Rectal smooth muscle tissue (tissue), 1 donor: ENCODE measurements at regions not wholly inside any gene's neighbourhood (a gene's known extent, or its start where the extent isn't known, plus 50 kb on each side); places are given as distances from the start of the nearest gene placed in this dataset.

Source experiments
- H3K27ac ChIP-seq: one replicate; pipeline ENCODE4 v1.7.0; 2013; ENCODE audit warnings: low read depth, low read length, inconsistent platforms
- H3K27me3 ChIP-seq: one replicate; pipeline ENCODE4 v1.7.0; 2013; ENCODE audit warnings: low read length; ENCODE audit not compliant: control insufficient read depth, insufficient read depth
- H3K36me3 ChIP-seq: one replicate; pipeline ENCODE4 v1.7.0; 2013; ENCODE audit warnings: low read length; ENCODE audit not compliant: control insufficient read depth, insufficient read depth
- H3K4me1 ChIP-seq: one replicate; pipeline ENCODE4 v1.7.0; 2013; ENCODE audit warnings: low read length; ENCODE audit not compliant: control insufficient read depth, insufficient read depth
- H3K4me3 ChIP-seq: one replicate; pipeline ENCODE4 v1.7.0; 2013; ENCODE audit warnings: low read length
- H3K9ac ChIP-seq: one replicate; pipeline ENCODE4 v1.7.0; 2013; ENCODE audit warnings: low read length

DNA sequence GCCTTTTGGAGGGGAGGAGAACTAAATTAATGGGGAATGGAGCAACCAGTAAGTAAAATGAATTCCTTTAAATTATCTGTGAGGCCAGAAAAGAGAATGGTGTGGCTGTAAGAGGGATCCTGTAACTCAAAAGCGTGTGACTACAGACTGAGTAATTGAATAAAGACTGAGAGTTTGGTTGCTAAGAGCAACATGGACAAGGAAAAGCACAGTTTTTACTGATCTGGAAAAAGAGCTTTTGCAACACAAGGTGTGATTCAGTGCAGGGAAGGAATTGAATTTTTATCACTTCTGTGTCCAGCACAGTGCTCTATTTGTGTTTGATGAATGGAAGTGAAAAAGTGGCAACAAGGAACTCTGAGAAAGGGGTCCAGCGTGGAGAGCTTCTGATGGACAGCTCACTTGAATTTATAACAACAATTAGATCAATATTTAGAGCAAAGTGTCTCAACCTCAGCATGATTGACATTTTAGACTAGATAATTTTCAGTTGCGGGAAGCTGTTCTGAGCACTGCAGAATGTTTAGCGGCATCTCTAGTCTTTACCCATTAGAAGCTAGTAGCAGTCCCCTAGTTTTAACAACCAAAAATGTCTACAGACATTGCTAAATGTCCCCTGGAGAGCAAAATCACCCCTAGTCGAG, 202.8 kb upstream of the BDNF start:
- no peaks in the 10 kb centered on the region for H3K27me3 ChIP-seq
- no peak overlapping the region for H3K27ac ChIP-seq
- H3K36me3 ChIP-seq: no peaks in the 10 kb centered on the region
- no peak overlapping the region for H3K4me3 ChIP-seq
- H3K4me1 ChIP-seq: no peaks in the 10 kb centered on the region
- H3K9ac ChIP-seq: no peak overlapping the region

DNA sequence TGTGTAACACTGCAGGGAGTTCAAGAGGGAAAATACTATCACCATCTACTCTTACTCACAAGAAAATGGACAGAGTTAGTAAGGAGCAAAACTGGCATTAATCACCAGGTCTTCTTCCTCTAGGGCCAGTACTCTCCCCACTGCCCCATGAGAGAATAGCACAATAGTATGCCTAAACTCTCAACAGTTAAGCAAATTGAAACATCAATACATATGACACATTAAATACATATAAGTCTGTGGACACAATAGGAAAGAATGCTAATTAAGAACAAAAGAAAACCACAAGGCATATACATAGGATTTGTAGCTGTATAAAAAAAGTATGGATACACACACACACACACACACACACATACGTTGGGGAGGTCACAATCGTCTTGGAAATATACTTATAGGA, 197.9 kb upstream of the BDNF start:
- Histone ChIP-seq H3K27me3 (no peaks in the 10 kb centered on the region), H3K27ac (no peak overlapping the region), H3K4me1 (no peaks in the 10 kb centered on the region), H3K36me3 (no peaks in the 10 kb centered on the region), H3K9ac (no peak overlapping the region), H3K4me3 (no peak overlapping the region)

DNA sequence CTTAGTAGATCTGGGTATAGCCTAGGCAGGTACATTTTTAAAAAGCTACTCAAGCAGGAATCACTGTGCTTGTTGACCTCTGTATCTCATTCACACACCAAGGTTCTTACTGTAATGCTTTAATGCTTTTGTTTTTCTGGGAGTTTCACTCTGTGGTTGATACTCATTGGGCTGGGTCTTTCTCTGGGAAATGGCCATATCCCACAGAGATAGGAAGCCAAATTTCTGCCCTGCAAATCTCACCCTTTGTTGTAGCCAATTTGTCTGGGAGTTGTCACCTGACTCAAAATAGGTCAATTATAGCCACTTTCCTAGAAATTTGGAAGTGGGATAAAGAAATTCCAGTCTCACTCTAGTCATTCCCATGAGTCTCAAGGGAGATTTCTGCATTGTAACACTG, 195.8 kb upstream of the BDNF start:
- no peak overlapping the region for H3K27ac ChIP-seq
- no peak overlapping the region for H3K4me3 ChIP-seq
- no peaks in the 10 kb centered on the region for H3K4me1 ChIP-seq
- H3K36me3 ChIP-seq: no peaks in the 10 kb centered on the region
- no peaks in the 10 kb centered on the region for H3K27me3 ChIP-seq
- no peak overlapping the region for H3K9ac ChIP-seq

DNA sequence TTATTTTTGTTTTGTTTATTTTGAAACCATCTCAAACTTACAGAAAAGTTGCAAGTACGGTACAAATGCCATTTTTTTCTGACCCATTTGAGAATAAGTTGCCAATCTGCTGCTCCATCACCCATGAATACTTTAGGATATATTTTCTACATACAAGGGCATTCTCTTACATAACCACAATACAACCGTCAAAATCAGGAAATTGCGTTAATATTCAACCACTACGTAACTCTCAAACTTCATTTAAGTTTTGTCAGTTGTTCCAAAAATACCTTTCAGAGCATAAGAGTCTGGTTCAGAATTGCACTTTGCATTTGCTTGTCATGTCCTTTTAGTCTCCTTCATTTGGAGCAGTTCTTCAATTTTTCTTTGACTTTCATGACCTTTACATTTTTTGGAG, 194.3 kb upstream of the BDNF start:
- Histone ChIP-seq H3K4me1 (no peaks in the 10 kb centered on the region), H3K9ac (no peak overlapping the region), H3K27ac (no peak overlapping the region), H3K27me3 (no peaks in the 10 kb centered on the region), H3K4me3 (no peak overlapping the region), H3K36me3 (no peaks in the 10 kb centered on the region)

DNA sequence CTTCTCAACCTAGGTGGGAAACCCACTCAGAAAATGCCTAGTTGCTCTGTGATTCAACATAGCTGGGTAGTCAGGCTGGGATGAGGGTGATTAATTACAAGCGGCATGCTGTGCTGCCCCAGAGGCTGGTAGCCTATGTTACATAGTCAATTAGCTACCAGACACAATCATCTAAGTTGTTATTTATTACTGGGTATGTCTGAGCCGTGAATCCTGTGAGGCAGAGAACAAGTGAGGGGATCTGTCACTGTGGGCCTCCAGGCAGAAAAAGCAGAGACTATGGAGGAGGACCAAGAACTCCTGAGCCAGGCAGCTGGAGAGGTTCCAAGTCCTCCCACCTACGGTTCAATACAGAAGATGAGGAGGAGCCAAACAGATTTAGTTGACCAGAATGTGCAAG, 186.6 kb upstream of the BDNF start:
- H3K27ac ChIP-seq: no peak overlapping the region
- H3K27me3 ChIP-seq: no peaks in the 10 kb centered on the region
- no peak overlapping the region for H3K9ac ChIP-seq
- no peak overlapping the region for H3K4me3 ChIP-seq
- no peaks in the 10 kb centered on the region for H3K36me3 ChIP-seq
- no peaks in the 10 kb centered on the region for H3K4me1 ChIP-seq

DNA sequence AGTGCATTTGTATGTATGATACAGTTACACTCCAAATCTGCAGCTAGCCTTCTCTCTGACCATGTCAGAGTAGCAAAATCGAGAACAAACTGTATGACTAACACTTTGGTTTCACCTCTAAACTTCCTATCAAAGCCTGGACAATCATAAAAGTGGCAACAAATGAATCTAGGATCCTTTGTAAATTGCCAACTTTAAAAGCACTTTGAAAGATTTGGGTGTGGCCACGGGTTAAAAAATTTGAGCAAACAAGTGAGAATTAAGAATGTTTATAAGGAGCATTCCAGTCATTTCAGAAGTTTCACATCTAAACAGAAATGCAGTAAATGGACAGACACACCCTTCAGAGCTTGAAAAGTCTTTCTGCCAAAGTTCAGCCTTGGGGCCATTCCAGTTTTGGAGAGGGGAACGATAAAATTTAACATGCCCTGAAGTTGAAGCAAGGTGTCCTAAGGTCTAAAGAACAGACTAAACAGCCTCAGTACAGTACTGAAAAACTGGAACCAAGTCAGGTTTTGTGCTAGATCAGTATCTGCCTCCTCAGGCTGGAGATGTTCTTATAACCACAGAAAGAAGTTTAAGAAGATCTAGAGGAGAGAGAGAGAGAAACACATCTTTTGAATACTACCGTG, 181.9 kb upstream of the BDNF start:
- Histone ChIP-seq H3K9ac (no peak overlapping the region), H3K4me3 (no peak overlapping the region), H3K27me3 (no peaks in the 10 kb centered on the region), H3K4me1 (no peaks in the 10 kb centered on the region), H3K27ac (no peak overlapping the region), H3K36me3 (no peaks in the 10 kb centered on the region)

DNA sequence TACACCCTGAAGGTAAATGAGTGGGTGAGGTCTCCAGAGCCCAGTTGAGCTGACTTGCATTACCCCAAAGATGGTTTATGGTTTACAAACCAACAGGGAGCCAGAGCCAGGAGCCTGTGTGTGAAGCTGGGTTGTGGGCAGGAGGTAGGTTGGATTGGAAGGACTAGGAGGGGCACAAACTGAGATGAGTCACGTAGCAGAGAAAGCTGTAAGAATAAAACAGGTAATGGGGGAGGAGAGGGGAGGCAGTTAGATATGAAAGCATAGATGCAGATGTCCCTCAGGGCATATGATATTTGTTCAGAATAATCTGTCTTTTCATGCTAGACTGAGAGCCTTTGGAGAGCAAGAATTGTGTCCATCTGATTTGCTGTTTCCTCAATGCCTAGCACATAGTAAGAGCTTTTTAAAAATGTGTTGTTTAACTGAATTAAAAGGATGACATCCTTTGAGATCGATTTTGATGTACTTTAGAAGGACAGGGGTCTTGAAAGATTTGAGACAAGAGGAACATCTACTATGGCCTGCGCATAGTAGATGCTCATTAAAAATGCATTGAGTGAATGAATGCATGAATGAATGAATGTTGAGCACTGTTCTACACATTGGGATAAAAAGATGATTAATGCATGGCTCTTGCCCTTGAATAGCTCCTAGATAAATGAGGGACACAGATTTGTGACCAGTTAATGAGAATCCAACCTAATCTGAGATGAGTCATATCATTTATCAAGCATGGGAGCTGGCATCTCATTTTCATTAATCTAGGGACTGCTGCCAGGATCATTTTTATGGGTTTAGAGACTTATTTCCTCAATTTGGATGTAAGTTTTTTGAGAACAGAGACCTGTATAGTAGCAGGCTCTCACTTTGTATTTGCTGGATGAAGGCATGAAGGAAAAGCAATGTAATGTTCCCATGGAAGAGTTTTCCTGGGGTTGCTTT, 175.8 kb upstream of the BDNF start:
- H3K4me1 ChIP-seq: no peaks in the 10 kb centered on the region

DNA sequence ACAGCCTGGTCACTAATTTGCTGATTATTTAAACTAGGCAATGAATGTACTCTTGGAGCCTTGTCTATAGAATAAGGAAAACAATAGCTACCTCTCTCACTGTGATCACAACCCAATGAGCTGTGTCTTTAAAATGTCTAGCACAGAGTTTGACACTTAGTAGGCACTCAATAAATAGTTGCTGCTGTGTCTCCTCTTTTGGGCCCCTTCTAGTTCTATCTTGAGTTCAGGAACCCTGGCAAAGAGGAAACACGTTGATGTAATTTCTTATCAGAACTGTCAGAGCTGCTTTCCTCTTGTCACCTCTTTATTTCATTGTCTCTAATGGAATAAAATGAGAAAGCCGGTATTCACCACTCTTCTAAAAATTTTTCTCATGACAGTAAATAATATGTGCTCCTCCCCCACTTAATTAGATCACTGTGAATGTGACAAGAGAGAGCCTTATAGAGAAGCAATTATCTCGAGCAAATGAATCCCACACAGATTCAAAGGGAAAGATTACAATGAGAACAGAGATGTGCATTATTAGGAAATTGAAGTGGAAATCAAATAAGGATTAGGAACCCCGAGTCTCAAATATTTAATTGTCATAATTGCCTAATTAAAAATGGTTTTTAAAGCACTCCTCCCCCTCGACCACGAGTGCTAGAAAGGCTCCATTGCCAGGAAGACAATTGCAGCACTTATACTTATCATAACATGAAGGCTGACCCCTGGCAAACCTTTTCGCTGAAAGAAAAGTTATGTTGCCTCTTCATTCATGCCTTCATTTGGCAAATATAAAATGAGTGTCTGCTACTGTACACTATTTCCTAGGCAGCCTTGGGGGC, 175.0 kb upstream of the BDNF start:
- no peak overlapping the region for H3K4me3 ChIP-seq
- H3K36me3 ChIP-seq: no peaks in the 10 kb centered on the region
- H3K9ac ChIP-seq: no peak overlapping the region
- H3K27me3 ChIP-seq: no peaks in the 10 kb centered on the region
- no peak overlapping the region for H3K27ac ChIP-seq
- no peaks in the 10 kb centered on the region for H3K4me1 ChIP-seq

More for the DNA sequence above, 175.8 kb upstream of the BDNF start:
- Histone ChIP-seq H3K4me3 (no peak overlapping the region), H3K27me3 (no peaks in the 10 kb centered on the region), H3K27ac (no peak overlapping the region), H3K36me3 (no peaks in the 10 kb centered on the region), H3K9ac (no peak overlapping the region)

DNA sequence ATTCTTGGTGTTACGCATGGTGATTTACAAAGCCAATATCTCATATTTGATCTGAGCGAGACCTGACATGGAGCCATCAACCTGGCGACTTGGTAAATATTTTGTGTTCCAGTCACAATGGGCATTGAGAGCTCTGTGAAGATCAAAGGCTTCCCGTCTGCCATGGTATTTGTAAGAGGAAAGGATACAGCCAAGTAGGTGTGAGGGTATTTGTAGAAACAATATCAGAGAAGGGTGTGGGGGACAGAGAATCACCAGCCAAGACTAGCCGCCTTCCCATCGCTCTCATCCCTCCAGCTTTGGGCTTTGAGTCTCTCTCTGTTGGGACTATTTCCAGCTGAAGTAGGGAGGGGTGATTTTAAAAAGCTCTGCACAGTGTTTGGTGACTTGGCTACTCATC, 173.4 kb upstream of the BDNF start:
- Histone ChIP-seq H3K4me1 (no peaks in the 10 kb centered on the region), H3K4me3 (no peak overlapping the region), H3K9ac (no peak overlapping the region), H3K27me3 (no peaks in the 10 kb centered on the region), H3K36me3 (no peaks in the 10 kb centered on the region), H3K27ac (no peak overlapping the region)

DNA sequence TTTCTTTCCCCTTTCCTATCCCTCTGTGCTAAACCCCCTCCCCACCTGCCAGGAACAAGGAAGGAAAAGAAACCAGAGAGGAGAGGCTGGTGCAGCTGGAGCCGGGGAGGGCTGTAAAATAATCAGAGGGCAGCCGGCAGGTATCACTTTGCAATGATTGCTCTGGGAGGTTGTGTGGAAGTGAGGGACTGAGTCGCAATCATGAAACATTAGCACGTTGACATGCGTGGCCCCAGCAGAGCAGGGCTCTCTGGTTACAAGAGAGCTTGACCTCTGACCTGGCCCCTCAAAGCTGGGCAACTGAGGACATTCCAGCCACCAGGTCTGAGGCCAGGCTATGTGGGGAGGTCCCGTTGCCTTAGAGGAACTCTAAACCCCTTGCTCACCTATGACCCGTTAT, 170.8 kb upstream of the BDNF start:
- Histone ChIP-seq H3K36me3 (no peaks in the 10 kb centered on the region), H3K9ac (no peak overlapping the region), H3K27me3 (no peaks in the 10 kb centered on the region), H3K4me3 (no peak overlapping the region), H3K27ac (no peak overlapping the region), H3K4me1 (no peaks in the 10 kb centered on the region)

DNA sequence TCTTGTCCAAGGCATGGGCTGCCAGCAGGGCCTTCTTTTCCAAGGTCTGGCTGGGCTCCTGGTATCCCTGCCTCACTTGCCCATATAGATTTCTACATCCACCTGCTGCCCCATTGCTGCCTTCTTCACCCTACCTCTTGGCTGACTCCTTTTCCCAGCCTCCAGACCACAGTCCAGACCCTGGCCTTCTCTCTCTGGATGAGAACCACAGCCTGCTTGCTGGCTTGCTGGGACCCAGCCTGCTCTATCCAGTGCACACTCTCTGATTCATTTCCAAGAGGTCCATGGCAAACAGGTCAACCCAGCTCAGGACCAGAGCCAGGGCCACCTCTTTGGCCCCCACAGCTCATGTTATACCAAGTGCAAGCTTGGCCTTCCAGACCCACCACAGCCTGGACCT, 169.4 kb upstream of the BDNF start:
- Histone ChIP-seq H3K27ac (no peak overlapping the region), H3K36me3 (no peaks in the 10 kb centered on the region), H3K27me3 (no peaks in the 10 kb centered on the region), H3K4me3 (no peak overlapping the region), H3K4me1 (no peaks in the 10 kb centered on the region), H3K9ac (no peak overlapping the region)

DNA sequence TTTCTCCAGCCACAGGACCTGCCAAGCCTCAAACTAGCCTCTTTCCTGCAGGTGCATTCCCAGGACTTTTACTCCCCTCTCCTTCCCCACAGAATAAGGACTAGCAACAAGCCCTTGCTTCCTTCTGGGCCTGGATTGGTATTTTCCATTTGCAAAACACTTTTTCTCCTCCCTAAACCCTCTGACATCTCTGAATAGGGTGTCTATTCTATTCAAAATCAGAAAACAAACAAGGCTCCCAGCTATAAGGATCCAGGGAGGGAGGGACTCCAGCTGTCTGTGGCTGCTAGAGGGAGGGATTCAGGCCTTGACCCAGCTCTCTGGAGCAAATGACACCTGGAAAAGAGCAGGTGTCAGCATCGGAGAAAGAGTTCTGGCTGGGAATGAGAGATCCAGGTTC, 168.5 kb upstream of the BDNF start:
- Histone ChIP-seq H3K27ac (no peak overlapping the region), H3K27me3 (no peaks in the 10 kb centered on the region), H3K36me3 (no peaks in the 10 kb centered on the region), H3K4me3 (no peak overlapping the region), H3K9ac (no peak overlapping the region), H3K4me1 (no peaks in the 10 kb centered on the region)
